Activated CD4-positive, alpha-beta memory T cell treated with anti-CD3 and anti-CD28 coated beads for 36 hours (primary cell): ENCODE measurements at regions not wholly inside any gene's neighbourhood (a gene's known extent, or its start where the extent isn't known, plus 50 kb on each side); places are given as distances from the start of the nearest gene placed in this dataset.

Experiments
- CTCF ChIA-PET: fragments of 350-600 bp; sonication (Branson Sonifier 250); formaldehyde crosslinking; loops from one replicate; lab custom pipeline; 2021; ENCODE audit warnings: antibody characterized with exemption, inconsistent platforms; lab: Charles Lee
- POLR2A ChIA-PET: fragments of 350-600 bp; sonication (Branson Sonifier 250); formaldehyde crosslinking; loops from one replicate; lab custom pipeline; 2021; ENCODE audit warnings: antibody characterized with exemption; lab: Charles Lee
- DNase-seq: peaks from one replicate; pipeline ENCODE4 v3.0.0-alpha.2; 2020
- H3K27ac Mint-ChIP-seq: one replicate; pipeline ENCODE4 v1.8.0; 2021; ENCODE audit warnings: mixed read lengths
- H3K27me3 Mint-ChIP-seq: one replicate; pipeline ENCODE4 v1.8.0; 2021; ENCODE audit warnings: mixed read lengths
- H3K36me3 Mint-ChIP-seq: one replicate; pipeline ENCODE4 v1.8.0; 2021; ENCODE audit warnings: mixed read lengths
- H3K4me1 Mint-ChIP-seq: one replicate; pipeline ENCODE4 v1.8.0; 2021; ENCODE audit warnings: low read depth, mixed read lengths
- H3K4me3 Mint-ChIP-seq: one replicate; pipeline ENCODE4 v1.8.0; 2021; ENCODE audit warnings: mild to moderate bottlenecking, mixed read lengths
- H3K9me3 Mint-ChIP-seq: one replicate; pipeline ENCODE4 v1.8.0; 2021; ENCODE audit warnings: mixed read lengths
- intact Hi-C: fragments of 100-400 bp; cut with micrococcal nuclease; formaldehyde crosslinking; loops from one replicate; pipeline ENCODE4 v1.15.1; 2023

DNA sequence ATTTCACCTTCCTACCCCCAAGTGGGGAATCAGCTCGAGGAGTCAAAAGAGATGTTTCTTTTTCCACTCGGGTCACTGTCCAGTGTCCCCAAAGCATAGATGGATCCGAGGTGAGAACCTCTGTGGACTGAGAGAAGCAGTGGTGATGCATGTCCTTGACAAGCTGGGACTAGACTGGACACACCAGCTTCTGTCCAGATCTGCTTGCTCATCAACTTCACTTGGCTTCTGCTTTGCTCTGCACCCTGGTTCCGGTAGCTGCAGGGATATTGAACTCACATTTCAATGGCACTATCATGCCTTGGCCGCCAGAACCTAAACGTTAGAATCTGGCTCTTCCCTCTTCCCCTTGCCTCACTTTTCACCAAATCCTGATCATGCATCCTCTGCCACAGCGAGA is 50.3 kb upstream of the CXCL12 start:
- CTCF ChIA-PET, result no interaction called here
- Mint-ChIP-seq H3K27ac (no peak overlapping the region), H3K27me3 (peaks cover 6% of the 10 kb centered on the region), H3K4me1 (no peaks in the 10 kb centered on the region), H3K4me3 (no peak overlapping the region), H3K36me3 (no peaks in the 10 kb centered on the region), H3K9me3 (peaks cover 32% of the 10 kb centered on the region)
- DNase-seq, result no peak
- POLR2A ChIA-PET, result no interaction called here
- intact Hi-C loops, result no loop called here

GRCh38 chr10:44436240-44436639 is 51.3 kb upstream of the CXCL12 start:
- Mint-ChIP-seq H3K27me3 (peaks cover 7% of the 10 kb centered on the region), H3K4me3 (no peak overlapping the region), H3K36me3 (no peaks in the 10 kb centered on the region), H3K27ac (no peak overlapping the region), H3K4me1 (no peaks in the 10 kb centered on the region), H3K9me3 (peaks cover 30% of the 10 kb centered on the region)
- intact Hi-C loops, result no loop called here
- POLR2A ChIA-PET, result no interaction called here
- CTCF ChIA-PET, result no interaction called here
- DNase-seq, result no peak

GRCh38 chr10:44437840-44438511 is 53.1 kb upstream of the CXCL12 start:
- intact Hi-C loops, result no loop called here
- H3K4me1 Mint-ChIP-seq, result no peaks in the 10 kb centered on the region
- H3K27me3 Mint-ChIP-seq, result peaks cover 7% of the 10 kb centered on the region
- H3K36me3 Mint-ChIP-seq, result no peaks in the 10 kb centered on the region
- H3K4me3 Mint-ChIP-seq, result no peak overlapping the region
- DNase-seq, result no peak
- CTCF ChIA-PET, result no interaction called here
- H3K27ac Mint-ChIP-seq, result no peak overlapping the region
- peaks cover 21% of the 10 kb centered on the region for H3K9me3 Mint-ChIP-seq
- POLR2A ChIA-PET, result no interaction called here

- H3K9me3 Mint-ChIP-seq, result peaks cover 18% of the 10 kb centered on the region
- H3K4me1 Mint-ChIP-seq, result no peaks in the 10 kb centered on the region
- H3K4me3 Mint-ChIP-seq, result no peak overlapping the region
- ChIA-PET CTCF (no interaction called here), POLR2A (no interaction called here)
- intact Hi-C loops, result no loop called here
- no peaks in the 10 kb centered on the region for H3K36me3 Mint-ChIP-seq
- no peak overlapping the region for H3K27ac Mint-ChIP-seq
- peaks cover 7% of the 10 kb centered on the region for H3K27me3 Mint-ChIP-seq
- no peak for DNase-seq
These were observed 54.5 kb upstream of the CXCL12 start for GRCh38 chr10:44439239-44439957.

- Mint-ChIP-seq H3K9me3 (peaks cover 22% of the 10 kb centered on the region), H3K4me3 (no peak overlapping the region), H3K27ac (no peak overlapping the region), H3K27me3 (peaks cover 7% of the 10 kb centered on the region), H3K4me1 (no peaks in the 10 kb centered on the region), H3K36me3 (no peaks in the 10 kb centered on the region)
- CTCF ChIA-PET, result no interaction called here
- POLR2A ChIA-PET, result no interaction called here
- no peak for DNase-seq
- intact Hi-C loops, result no loop called here
These were observed 55.0 kb upstream of the CXCL12 start for GRCh38 chr10:44439958-44440244.

DNA sequence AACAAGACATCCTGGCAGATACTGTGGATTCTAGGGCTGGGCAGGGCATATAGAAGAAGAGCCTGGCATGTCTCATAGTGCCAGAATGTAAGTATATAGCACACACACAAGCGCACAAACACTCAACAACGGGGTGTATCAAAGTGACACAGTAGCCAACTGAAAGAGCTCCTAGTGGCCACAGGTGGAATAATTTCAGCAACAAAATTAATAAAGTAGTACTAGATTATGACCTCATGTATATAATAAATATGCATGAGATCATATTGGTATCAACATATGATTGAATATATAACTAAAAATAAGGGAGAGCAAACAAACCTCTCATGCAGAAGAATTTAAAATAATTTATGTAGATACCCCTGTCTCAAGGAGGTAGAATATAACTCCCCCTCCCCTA is 72.4 kb upstream of the CXCL12 start:
- POLR2A ChIA-PET, result no interaction called here
- H3K4me1 Mint-ChIP-seq, result no peaks in the 10 kb centered on the region
- H3K27ac Mint-ChIP-seq, result no peak overlapping the region
- CTCF ChIA-PET, result interaction anchor here (1.4 kb wide), 1 partner anchor 11 kb away, joined by 3 read pairs; no protein-coding TSS in a partner anchor
- no peak for DNase-seq
- H3K27me3 Mint-ChIP-seq, result peaks cover 2% of the 10 kb centered on the region
- intact Hi-C loops, result no loop called here
- H3K9me3 Mint-ChIP-seq, result no peaks in the 10 kb centered on the region
- H3K36me3 Mint-ChIP-seq, result no peaks in the 10 kb centered on the region
- no peak overlapping the region for H3K4me3 Mint-ChIP-seq

- Mint-ChIP-seq H3K27ac (no peak overlapping the region), H3K27me3 (peaks cover 2% of the 10 kb centered on the region), H3K4me1 (no peaks in the 10 kb centered on the region), H3K4me3 (no peak overlapping the region), H3K9me3 (no peaks in the 10 kb centered on the region), H3K36me3 (no peaks in the 10 kb centered on the region)
- CTCF ChIA-PET, result no interaction called here
- POLR2A ChIA-PET, result no interaction called here
- no peak for DNase-seq
- intact Hi-C loops, result no loop called here
These were observed 73.9 kb upstream of the CXCL12 start for GRCh38 chr10:44458671-44459413.

DNA sequence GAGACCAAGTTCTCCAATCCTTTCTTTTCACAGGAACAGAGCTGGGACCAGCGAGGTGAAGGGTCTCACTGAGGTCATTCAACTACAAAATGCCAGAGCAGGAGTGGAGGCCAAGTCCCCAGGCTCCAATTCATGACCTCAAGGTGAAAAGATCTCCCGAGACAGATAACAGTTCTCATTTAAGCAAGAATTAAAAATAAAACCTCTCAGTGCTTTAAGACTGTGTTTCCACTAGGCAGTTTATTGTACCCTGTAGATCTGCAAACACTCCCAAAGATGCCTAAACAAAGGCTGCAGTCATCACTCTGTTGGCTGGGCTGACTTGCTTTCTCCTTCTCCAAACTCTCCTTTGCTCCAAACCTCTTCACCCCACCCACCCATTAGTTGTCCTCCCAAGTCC is 74.8 kb upstream of the CXCL12 start:
- H3K36me3 Mint-ChIP-seq, result no peaks in the 10 kb centered on the region
- peaks cover 2% of the 10 kb centered on the region for H3K27me3 Mint-ChIP-seq
- intact Hi-C loops, result no loop called here
- H3K4me3 Mint-ChIP-seq, result no peak overlapping the region
- H3K27ac Mint-ChIP-seq, result no peak overlapping the region
- POLR2A ChIA-PET, result no interaction called here
- H3K4me1 Mint-ChIP-seq, result no peaks in the 10 kb centered on the region
- H3K9me3 Mint-ChIP-seq, result no peaks in the 10 kb centered on the region
- DNase-seq, result no peak
- CTCF ChIA-PET, result no interaction called here

DNA sequence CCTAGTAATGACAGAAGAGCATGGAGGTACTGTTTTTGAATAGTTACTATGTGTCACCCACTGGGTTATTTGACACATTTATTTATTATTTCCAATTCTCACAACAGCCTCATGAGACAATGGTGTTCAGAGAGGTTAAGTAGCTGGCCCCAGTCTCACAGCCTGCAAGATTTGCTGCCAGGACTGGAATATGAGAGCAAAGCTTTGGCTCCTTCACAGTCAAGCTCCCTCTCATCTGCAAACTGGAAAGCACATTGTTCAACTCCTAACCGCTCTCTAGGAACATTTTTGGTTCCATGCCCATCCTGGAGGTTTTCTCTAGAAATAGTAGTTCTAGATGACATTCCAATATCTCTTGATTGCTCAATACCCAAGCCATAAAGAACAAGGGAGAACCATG is 75.5 kb upstream of the CXCL12 start:
- ChIA-PET POLR2A (no interaction called here), CTCF (no interaction called here)
- no peaks in the 10 kb centered on the region for H3K36me3 Mint-ChIP-seq
- no peak overlapping the region for H3K4me3 Mint-ChIP-seq
- no peak overlapping the region for H3K27ac Mint-ChIP-seq
- H3K27me3 Mint-ChIP-seq, result peaks cover 2% of the 10 kb centered on the region
- H3K9me3 Mint-ChIP-seq, result no peaks in the 10 kb centered on the region
- intact Hi-C loops, result no loop called here
- no peak for DNase-seq
- no peaks in the 10 kb centered on the region for H3K4me1 Mint-ChIP-seq

GRCh38 chr10:44462338-44462914 is 77.5 kb upstream of the CXCL12 start:
- Mint-ChIP-seq H3K27me3 (peaks cover 2% of the 10 kb centered on the region), H3K9me3 (no peaks in the 10 kb centered on the region), H3K4me3 (no peak overlapping the region), H3K27ac (no peak overlapping the region), H3K4me1 (no peaks in the 10 kb centered on the region), H3K36me3 (no peaks in the 10 kb centered on the region)
- intact Hi-C loops, result no loop called here
- POLR2A ChIA-PET, result no interaction called here
- CTCF ChIA-PET, result no interaction called here
- no peak for DNase-seq

DNA sequence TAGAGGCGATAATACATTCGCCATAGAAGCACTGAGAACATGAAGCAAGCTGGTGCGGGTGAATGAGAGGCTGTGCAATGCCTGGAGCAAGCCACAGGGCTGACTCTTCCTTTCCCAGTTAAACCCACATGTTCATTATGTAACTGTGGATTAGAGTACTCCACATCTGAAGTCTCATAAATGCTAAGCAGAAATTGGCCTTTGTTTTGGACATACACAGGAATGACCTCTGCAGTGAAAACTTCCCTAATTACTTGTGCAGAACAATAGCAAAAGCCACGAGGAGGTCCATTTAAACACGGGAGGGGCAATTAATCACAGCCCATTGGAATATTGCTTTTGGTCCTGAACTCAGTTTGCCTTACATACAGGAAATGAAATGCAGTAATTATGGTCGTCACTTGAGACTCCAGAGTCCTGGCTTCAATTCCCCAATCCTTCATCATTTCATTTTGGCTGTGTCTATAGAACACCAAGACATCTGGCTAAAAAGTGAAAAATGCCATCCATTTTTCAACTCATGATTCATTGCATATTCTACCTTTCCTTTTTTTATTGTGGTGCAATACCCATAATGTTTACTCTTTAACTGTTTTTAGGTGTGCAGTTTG is 78.7 kb upstream of the CXCL12 start:
- intact Hi-C loops, result no loop called here
- H3K27ac Mint-ChIP-seq, result no peak overlapping the region
- CTCF ChIA-PET, result no interaction called here
- H3K4me3 Mint-ChIP-seq, result no peak overlapping the region
- no peaks in the 10 kb centered on the region for H3K4me1 Mint-ChIP-seq
- POLR2A ChIA-PET, result no interaction called here
- no peak for DNase-seq
- no peaks in the 10 kb centered on the region for H3K9me3 Mint-ChIP-seq
- H3K27me3 Mint-ChIP-seq, result no peaks in the 10 kb centered on the region
- H3K36me3 Mint-ChIP-seq, result no peaks in the 10 kb centered on the region

GRCh38 chr10:44464503-44464902 is 79.6 kb upstream of the CXCL12 start:
- Mint-ChIP-seq H3K27me3 (no peaks in the 10 kb centered on the region), H3K9me3 (no peaks in the 10 kb centered on the region), H3K27ac (no peak overlapping the region), H3K4me3 (no peak overlapping the region), H3K4me1 (no peaks in the 10 kb centered on the region), H3K36me3 (no peaks in the 10 kb centered on the region)
- ChIA-PET CTCF (no interaction called here), POLR2A (no interaction called here)
- intact Hi-C loops, result no loop called here
- no peak for DNase-seq
